GM12892 (cell line): ENCODE measurements at regions not wholly inside any gene's neighbourhood (a gene's known extent, or its start where the extent isn't known, plus 50 kb on each side); places are given as distances from the start of the nearest gene placed in this dataset.

Experiments used
- POLR2A ChIP-seq: IDR thresholded peaks from 2 replicates; pipeline ENCODE4 v1.6.1; 2011; ENCODE audit warnings: low read depth, low read length, control low read depth
- POLR2AphosphoS5 ChIP-seq: IDR thresholded peaks from 2 replicates; pipeline ENCODE4 v1.6.1; 2011; ENCODE audit warnings: low read depth, low read length, control low read depth
- TAF1 ChIP-seq: IDR thresholded peaks from 2 replicates; pipeline ENCODE4 v1.6.1; 2011; ENCODE audit warnings: low read depth, mild to moderate bottlenecking, control low read depth, low read length, borderline replicate concordance

- no peak for TF ChIP-seq POLR2A
- no peak for TF ChIP-seq TAF1
- no peak for TF ChIP-seq POLR2AphosphoS5
These were observed 1533.3 kb upstream of the WWC1 start for GRCh38 chr5:166758151-166758550.
